SK-N-SH (cell line): ENCODE measurements at regions not wholly inside any gene's neighbourhood (a gene's known extent, or its start where the extent isn't known, plus 50 kb on each side); places are given as distances from the start of the nearest gene placed in this dataset.

Experiments
- CTCF ChIA-PET: fragments of 300-600, 350-600 bp; formaldehyde crosslinking; extraction: SDS; loops from one replicate; lab custom pipeline; 2021; lab: Yijun Ruan, JAX
- POLR2A ChIA-PET: fragments of 350-600 bp; sonication (Branson Sonifier 250); formaldehyde crosslinking; extraction: SDS; loops from one replicate; lab custom pipeline; 2020; ENCODE audit warnings: antibody characterized with exemption, inconsistent platforms; lab: Yijun Ruan, JAX
- DNase-seq: peaks from one replicate; pipeline ENCODE4 v3.0.0; 2012
- H2AFZ ChIP-seq: fragments of 200-600 bp; sonication (generic); 2 replicates; pipeline ENCODE4 v1.8.1; 2016; ENCODE audit warnings: antibody characterized with exemption, mild to moderate bottlenecking, low read depth
- H3F3A ChIP-seq: fragments of 200-600 bp; sonication (generic); replicated peaks from 2 replicates; pipeline ENCODE3; 2016; ENCODE audit warnings: antibody characterized with exemption, mild to moderate bottlenecking; ENCODE audit not compliant: insufficient read depth
- H3K27ac ChIP-seq, 2 experiments: fragments of 200-500 bp in 1 of 2; fragments of 200-600 bp in 1 of 2; sonication (Bioruptor generic) in 1 of 2; sonication (generic), shearing (Covaris generic) in 1 of 2; 2 replicates each; pipeline versions ENCODE4 v1.5.1 to v1.6.1; 2014 to 2016; ENCODE audit warnings: low read depth in 2 of 2, inconsistent platforms in 1 of 2, low read length in 1 of 2, mild to moderate bottlenecking in 1 of 2, mixed read lengths in 1 of 2
- H3K27me3 ChIP-seq: fragments of 200-600 bp; sonication (generic), shearing (Covaris generic); 2 replicates; pipeline ENCODE4 v1.6.1; 2016; ENCODE audit warnings: mixed run types; ENCODE audit not compliant: insufficient read depth
- H3K36me3 ChIP-seq, 2 experiments: fragments of 200-500 bp in 1 of 2; fragments of 200-600 bp in 1 of 2; sonication (Bioruptor generic) in 1 of 2; sonication (generic) in 1 of 2; replicated peaks in 1 of 2; 2 replicates each; pipeline versions ENCODE3 to v1.5.1; 2014 to 2016; ENCODE audit warnings: low read length in 1 of 2, mild to moderate bottlenecking in 1 of 2; ENCODE audit not compliant: insufficient read depth in 2 of 2, control insufficient read depth in 1 of 2
- H3K4me1 ChIP-seq, 2 experiments: fragments of 200-500 bp in 1 of 2; fragments of 200-600 bp in 1 of 2; sonication (Bioruptor generic) in 1 of 2; sonication (generic), shearing (Covaris generic) in 1 of 2; 2 replicates each; pipeline versions ENCODE4 v1.5.1 to v1.6.1; 2014 to 2016; ENCODE audit warnings: low read depth in 1 of 2, low read length in 1 of 2, mixed run types in 1 of 2; ENCODE audit not compliant: insufficient read depth in 2 of 2, control insufficient read depth in 1 of 2
- H3K4me2 ChIP-seq: fragments of 200-600 bp; sonication (generic), shearing (Covaris generic); 2 replicates; pipeline ENCODE4 v1.6.1; 2017; ENCODE audit warnings: mixed run types
- H3K4me3 ChIP-seq, 2 experiments: fragments of 200-500 bp in 1 of 2; fragments of 200-600 bp in 1 of 2; sonication (Bioruptor generic) in 1 of 2; sonication (generic), shearing (Covaris generic) in 1 of 2; 2 replicates each; pipeline versions ENCODE4 v1.5.1 to v1.8.1; 2014 to 2016; ENCODE audit warnings: low read depth in 2 of 2, inconsistent platforms in 1 of 2, low read length in 1 of 2, mild to moderate bottlenecking in 1 of 2, mixed read lengths in 1 of 2, moderate library complexity in 1 of 2
- H3K79me2 ChIP-seq: fragments of 200-600 bp; sonication (generic); 2 replicates; pipeline ENCODE4 v1.8.1; 2017; ENCODE audit warnings: mild to moderate bottlenecking; ENCODE audit not compliant: insufficient read depth
- H3K9ac ChIP-seq: fragments of 200-600 bp; sonication (generic); 2 replicates; pipeline ENCODE4 v1.6.1; 2017; ENCODE audit warnings: mixed run types
- H3K9me2 ChIP-seq: fragments of 200-600 bp; sonication (generic); 2 replicates; pipeline ENCODE4 v1.6.1; 2017; ENCODE audit warnings: mixed run types
- H3K9me3 ChIP-seq: fragments of 200-600 bp; sonication (generic); 2 replicates; pipeline ENCODE4 v1.6.1; 2017; ENCODE audit warnings: mixed run types, mild to moderate bottlenecking, moderate library complexity
- H4K20me1 ChIP-seq: fragments of 200-600 bp; sonication (generic); 2 replicates; pipeline ENCODE4 v1.6.1; 2017; ENCODE audit warnings: mild to moderate bottlenecking, mixed run types; ENCODE audit not compliant: insufficient read depth
- CHD2 ChIP-seq: fragments of 150-350 bp; IDR thresholded peaks from 2 replicates; pipeline ENCODE4 v1.6.1; 2018; ENCODE audit warnings: low read length; ENCODE audit not compliant: partially characterized antibody
- ELF1 ChIP-seq: IDR thresholded peaks from 2 replicates; pipeline ENCODE4 v1.4.0; 2012
- FOXJ3 ChIP-seq: sonication (generic); formaldehyde crosslinking; IDR thresholded peaks from 2 replicates; pipeline ENCODE4 v1.5.1; 2020; ENCODE audit warnings: mild to moderate bottlenecking, missing genetic modification reagents
- GABPA ChIP-seq: IDR thresholded peaks from 2 replicates; pipeline ENCODE4 v1.4.0; 2012; ENCODE audit warnings: low read depth, mild to moderate bottlenecking
- GATA2 ChIP-seq: sonication (generic); formaldehyde crosslinking; IDR thresholded peaks from 2 replicates; pipeline ENCODE4 v1.5.0; 2020; ENCODE audit warnings: mild to moderate bottlenecking, missing genetic modification reagents
- MAX ChIP-seq: IDR thresholded peaks from 2 replicates; pipeline ENCODE4 v1.4.0; 2012; ENCODE audit warnings: low read depth
- MEF2A ChIP-seq: IDR thresholded peaks from 2 replicates; pipeline ENCODE4 v1.4.0; 2012; ENCODE audit warnings: low read depth, borderline replicate concordance
- MXI1 ChIP-seq: IDR thresholded peaks from 2 replicates; pipeline ENCODE4 v1.6.1; 2012; ENCODE audit warnings: mild to moderate bottlenecking, low read depth, low read length, improper control_type of control experiment
- POLR2AphosphoS5 ChIP-seq: IDR thresholded peaks from 2 replicates; pipeline ENCODE4 v1.6.1; 2012; ENCODE audit warnings: low read depth, low read length
- RCOR1 ChIP-seq: fragments of 150-350 bp; IDR thresholded peaks from 2 replicates; pipeline ENCODE4 v1.6.1; 2017; ENCODE audit warnings: antibody characterized with exemption, low read length
- RFX5 ChIP-seq: IDR thresholded peaks from 2 replicates; pipeline ENCODE4 v1.6.1; 2012; ENCODE audit warnings: mild to moderate bottlenecking, improper control_type of control experiment, low read length
- SMC3 ChIP-seq: IDR thresholded peaks from 2 replicates; pipeline ENCODE4 v1.6.1; 2012; ENCODE audit warnings: low read depth, low read length, improper control_type of control experiment
- TCF12 ChIP-seq: IDR thresholded peaks from 2 replicates; pipeline ENCODE4 v1.4.0; 2012
- YY1 ChIP-seq: IDR thresholded peaks from 2 replicates; pipeline ENCODE4 v1.4.0; 2012; ENCODE audit warnings: low read depth, mild to moderate bottlenecking
- ZBTB33 ChIP-seq: IDR thresholded peaks from 2 replicates; pipeline ENCODE4 v1.4.0; 2012; ENCODE audit warnings: low read depth, borderline replicate concordance
- WGBS: methylation state at CpG from one replicate; pipeline ENCODE4 v1.1.6; 2017; ENCODE audit warnings: low lambda C conversion rate; 5-methylcytosine and 5-hydroxymethylcytosine counted together

- no peak for DNase-seq
- TF ChIP-seq ZBTB33 (no peak), FOXJ3 (CRISPR knock-in tag) (no peak), RCOR1 (no peak), CHD2 (no peak), RFX5 (no peak), POLR2AphosphoS5 (no peak), ELF1 (no peak), TCF12 (no peak)
- POLR2A ChIA-PET, result no interaction called here
Measured at GRCh38 chr3:24042174-24043059, 97.3 kb downstream of the NR1D2 start.

GRCh38 chr3:24043168-24043567 lies 98.1 kb downstream of the NR1D2 start:
- H3K4me3 ChIP-seq, result no peak overlapping the region
- peaks cover 5% of the 10 kb centered on the region for H3F3A ChIP-seq
- H3K27me3 ChIP-seq, result no peaks in the 10 kb centered on the region
- POLR2A ChIA-PET, result no interaction called here
- no peak overlapping the region for H3K9ac ChIP-seq
- no peaks in the 10 kb centered on the region for H3K36me3 ChIP-seq
- TF ChIP-seq GATA2 (CRISPR knock-in tag) (no peak), ELF1 (no peak), MEF2A (no peak), YY1 (no peak), SMC3 (no peak), GABPA (no peak), MXI1 (no peak), MAX (no peak), TCF12 (no peak)
- TF ChIP-seq, all 33 proteins: peak for 0
- no peaks in the 10 kb centered on the region for H3K9me2 ChIP-seq
- CTCF ChIA-PET, result interaction anchor here (1.4 to 1.8 kb wide), 2 partner anchors 638 to 641 kb away, joined by 3 to 4 read pairs; no protein-coding TSS in a partner anchor
- H3K9me3 ChIP-seq, result no peaks in the 10 kb centered on the region
- no peaks in the 10 kb centered on the region for H4K20me1 ChIP-seq
- no peak overlapping the region for H3K4me2 ChIP-seq
- H3K4me1 ChIP-seq, result peaks cover 0 to 4% of the 10 kb centered on the region in 2 experiments; a peak in 1 of 4 replicates
- 81% methylated on average over 4 of the region's 4 CpGs for WGBS
- no peak overlapping the region for H2AFZ ChIP-seq
- H3K79me2 ChIP-seq, result no peaks in the 10 kb centered on the region
- no peak overlapping the region for H3K27ac ChIP-seq
- DNase-seq, result no peak

More at GRCh38 chr3:24042174-24043059, 97.3 kb downstream of the NR1D2 start:
- Histone ChIP-seq H3K4me2 (no peak overlapping the region), H3K9ac (no peak overlapping the region), H3K36me3 (no peaks in the 10 kb centered on the region), H3K27ac (no peak overlapping the region), H2AFZ (no peak overlapping the region), H3K4me1 (no peaks in the 10 kb centered on the region), H3K27me3 (no peaks in the 10 kb centered on the region), H3K79me2 (no peaks in the 10 kb centered on the region), H3K9me3 (no peaks in the 10 kb centered on the region), H3F3A (no peaks in the 10 kb centered on the region), H4K20me1 (no peaks in the 10 kb centered on the region), H3K4me3 (no peak overlapping the region), H3K9me2 (no peaks in the 10 kb centered on the region)
- CTCF ChIA-PET, result interaction anchor here (1.0 to 1.9 kb wide), 3 partner anchors 11 to 641 kb away, joined by 3 to 4 read pairs (median 4); no protein-coding TSS in a partner anchor
- 88% methylated on average over 10 of the region's 10 CpGs for WGBS
